ENCODE measurements at regions not wholly inside any gene's neighbourhood (a gene's known extent, or its start where the extent isn't known, plus 50 kb on each side); places are given as distances from the start of the nearest gene placed in this dataset.

- 45 to 55% methylated on average over 4 of the region's 4 CpGs for WGBS, 2 donors
- intact Hi-C loops (cut with DNase I) = no loop called here
- H3K36me3 ChIP-seq (replicated peaks in 1 of 2; ENCODE audit: insufficient read depth in 1 of 2, low read depth in 2 of 2) = no peaks in the 10 kb centered on the region
- H3K4me3 ChIP-seq = no peak overlapping the region
- H3K4me1 ChIP-seq = no peaks in the 10 kb centered on the region
- no peak for TF ChIP-seq CTCF (IDR thresholded peaks at IDR 0.05)
- no peak for TF ChIP-seq POLR2A (IDR thresholded peaks at IDR 0.05)
- no peak for DNase-seq
- H3K27me3 ChIP-seq = no peaks in the 10 kb centered on the region
- H3K9me3 ChIP-seq = no peaks in the 10 kb centered on the region
- ATAC-seq = no peak
- no peak overlapping the region for H3K27ac ChIP-seq
These were observed 330.2 kb upstream of the SULF2 start for GRCh38 chr20:48115502-48115901.

GRCh38 chr20:48107560-48107959 is 322.3 kb upstream of the SULF2 start:
- intact Hi-C loops (cut with DNase I) = no loop called here
- 49 to 63% methylated on average over 4 to 9 of the region's 9 CpGs for WGBS, 2 donors
- no peaks in the 10 kb centered on the region for H3K27me3 ChIP-seq
- ATAC-seq = no peak
- H3K27ac ChIP-seq = no peak overlapping the region
- no peak for DNase-seq
- no peaks in the 10 kb centered on the region for H3K36me3 ChIP-seq (replicated peaks in 1 of 2; ENCODE audit: insufficient read depth in 1 of 2, low read depth in 2 of 2)
- no peak overlapping the region for H3K4me3 ChIP-seq
- no peaks in the 10 kb centered on the region for H3K4me1 ChIP-seq
- TF ChIP-seq POLR2A (IDR thresholded peaks at IDR 0.05) (no peak), CTCF (IDR thresholded peaks at IDR 0.05) (no peak)
- H3K9me3 ChIP-seq = no peaks in the 10 kb centered on the region

GRCh38 chr20:48106428-48106827 is 321.1 kb upstream of the SULF2 start:
- H3K27me3 ChIP-seq = no peaks in the 10 kb centered on the region
- 71 to 84% methylated on average over 3 of the region's 3 CpGs for WGBS, 2 donors
- TF ChIP-seq POLR2A (IDR thresholded peaks at IDR 0.05) = no peak
- TF ChIP-seq CTCF (IDR thresholded peaks at IDR 0.05) = no peak
- no peak overlapping the region for H3K27ac ChIP-seq
- no peaks in the 10 kb centered on the region for H3K36me3 ChIP-seq (replicated peaks in 1 of 2; ENCODE audit: insufficient read depth in 1 of 2, low read depth in 2 of 2)
- intact Hi-C loops (cut with DNase I) = no loop called here
- DNase-seq (no peak), ATAC-seq (no peak)
- no peaks in the 10 kb centered on the region for H3K4me1 ChIP-seq
- H3K4me3 ChIP-seq = no peak overlapping the region
- H3K9me3 ChIP-seq = no peaks in the 10 kb centered on the region

- 50 to 53% methylated on average over 11 of the region's 11 CpGs for WGBS, 2 donors
- intact Hi-C loops (cut with DNase I) = no loop called here
- ATAC-seq = no peak
These were observed 320.2 kb upstream of the SULF2 start for GRCh38 chr20:48105526-48105925.

More at GRCh38 chr20:48105526-48105925, 320.2 kb upstream of the SULF2 start:
- Histone ChIP-seq H3K27ac (no peak overlapping the region), H3K4me1 (no peaks in the 10 kb centered on the region), H3K27me3 (no peaks in the 10 kb centered on the region), H3K4me3 (no peak overlapping the region), H3K9me3 (no peaks in the 10 kb centered on the region), H3K36me3 (replicated peaks in 1 of 2; ENCODE audit: insufficient read depth in 1 of 2, low read depth in 2 of 2) (no peaks in the 10 kb centered on the region)
- no peak for DNase-seq
- TF ChIP-seq POLR2A (IDR thresholded peaks at IDR 0.05) (no peak), CTCF (IDR thresholded peaks at IDR 0.05) (no peak)

Measured in body of pancreas (tissue), 4 donors.